K562 (cell line): ENCODE measurements at regions not wholly inside any gene's neighbourhood (a gene's known extent, or its start where the extent isn't known, plus 50 kb on each side); places are given as distances from the start of the nearest gene placed in this dataset.
A peak's percentile ranks its signal among the peaks of the same experiment; 100 is the strongest.

Experiments
- ATAC-seq: fragments of 200-7000 bp; cut with Tn5 transposase; 3 replicates; pipeline ENCODE4 v1.9.1; 2020; ENCODE audit warnings: moderate library complexity
- BruUV-seq: library from RNA; stranded (reverse); fragments of 400-500 nt; replicated peaks from 2 replicates; lab custom pipeline; 2021; lab: Mats Ljungman, UMichigan
- CTCF ChIA-PET: fragments of 300-600 bp; formaldehyde crosslinking; extraction: SDS; loops from one replicate; lab custom pipeline; 2021; ENCODE audit warnings: low intra/inter-chr PET ratio; lab: Yijun Ruan, JAX
- POLR2A ChIA-PET: fragments of 300-600, 350-650 bp; sonication (Branson Sonifier 250); formaldehyde crosslinking; extraction: SDS; loops from one replicate; lab custom pipeline; 2021; ENCODE audit warnings: antibody characterized with exemption, inconsistent platforms; lab: Yijun Ruan, JAX
- DNase-seq, 4 experiments: peaks; one replicate each; pipeline versions ENCODE4 v3.0.0 to v3.0.0-alpha.2; 2011 to 2018; ENCODE audit warnings: low spot score in 3 of 4, mixed read lengths in 3 of 4; ENCODE audit errors: extremely low read depth in 1 of 4
- FAIRE-seq: peaks from 2 replicates; lab custom pipeline; 2011; peaks lifted over from hg19 to GRCh38; lab: Jason Lieb, UNC
- H2AFZ ChIP-seq: 2 replicates; pipeline ENCODE4 v1.6.0; 2011; ENCODE audit warnings: low read depth, low read length, control low read depth, inconsistent platforms
- H3K27ac ChIP-seq: fragments of 200-600 bp; 3 replicates; pipeline ENCODE4 v1.8.0; 2011; ENCODE audit warnings: low read depth, mild to moderate bottlenecking, control low read depth, inconsistent platforms, low read length, moderate library complexity, mixed read lengths; ENCODE audit errors: extremely low read depth
- H3K27me3 ChIP-seq, 2 experiments: fragments of 300-600 bp in 1 of 2; 2 replicates in 1 of 2; 3 replicates in 1 of 2; pipeline versions ENCODE4 v1.6.0 to v1.8.0; 2011; ENCODE audit warnings: inconsistent platforms in 2 of 2, low read length in 2 of 2, mild to moderate bottlenecking in 1 of 2, mixed read lengths in 1 of 2, moderate library complexity in 1 of 2; ENCODE audit not compliant: control insufficient read depth in 2 of 2, insufficient read depth in 2 of 2
- H3K36me3 ChIP-seq: fragments of 300-600 bp; 3 replicates; pipeline ENCODE4 v1.8.0; 2011; ENCODE audit warnings: mild to moderate bottlenecking, low read length, inconsistent platforms; ENCODE audit not compliant: control insufficient read depth, insufficient read depth
- H3K4me1 ChIP-seq, 2 experiments: fragments of 200-600 bp in 1 of 2; replicated peaks in 1 of 2; 2 replicates in 1 of 2; 3 replicates in 1 of 2; pipeline versions ENCODE4 v1.5.1 to v1.8.0; 2011; ENCODE audit warnings: inconsistent platforms in 2 of 2, low read length in 2 of 2, mild to moderate bottlenecking in 1 of 2, mixed read lengths in 1 of 2, moderate library complexity in 1 of 2; ENCODE audit not compliant: control insufficient read depth in 2 of 2, insufficient read depth in 2 of 2
- H3K4me2 ChIP-seq: 2 replicates; pipeline ENCODE4 v1.6.1; 2011; ENCODE audit warnings: low read length, control low read depth, inconsistent platforms, mixed read lengths; ENCODE audit not compliant: insufficient read depth
- H3K4me3 ChIP-seq: fragments of 200-600 bp; sonication (generic), shearing (Covaris generic); 2 replicates; pipeline ENCODE4 v1.5.1; 2016; ENCODE audit warnings: control low read depth, inconsistent platforms
- H3K79me2 ChIP-seq: fragments of 200-600 bp; 3 replicates; pipeline ENCODE4 v1.8.0; 2011; ENCODE audit warnings: low read length, inconsistent platforms; ENCODE audit not compliant: control insufficient read depth, insufficient read depth
- H3K9ac ChIP-seq, 2 experiments: 2 replicates each; pipeline versions ENCODE4 v1.6.0 to v1.6.1; 2011; ENCODE audit warnings: low read depth in 2 of 2, low read length in 2 of 2, control low read depth in 1 of 2, inconsistent platforms in 1 of 2, mild to moderate bottlenecking in 1 of 2, mixed read lengths in 1 of 2; ENCODE audit not compliant: insufficient read depth in 1 of 2
- H3K9me1 ChIP-seq: one replicate; pipeline ENCODE4 v1.6.0; 2011; ENCODE audit warnings: inconsistent platforms, mild to moderate bottlenecking, low read length, moderate library complexity; ENCODE audit not compliant: control insufficient read depth, insufficient read depth
- H3K9me3 ChIP-seq: replicated peaks from 2 replicates; pipeline ENCODE4 v1.5.1; 2011; ENCODE audit warnings: low read depth, low read length, inconsistent platforms; ENCODE audit not compliant: control insufficient read depth, insufficient read depth
- H4K20me1 ChIP-seq: replicated peaks from 2 replicates; pipeline ENCODE4 v1.6.1; 2011; ENCODE audit warnings: low read length, inconsistent platforms, mixed read lengths; ENCODE audit not compliant: control insufficient read depth, insufficient read depth
- HDAC1 ChIP-seq, 2 experiments: fragments of 450-650 bp; IDR thresholded peaks; 2 replicates each; pipeline ENCODE4 v1.6.1; 2016 to 2017; ENCODE audit warnings: inconsistent platforms in 1 of 2, mild to moderate bottlenecking in 1 of 2, moderate library complexity in 1 of 2
- PCBP1 ChIP-seq: fragments of 200-400 bp; formaldehyde crosslinking; IDR thresholded peaks from 2 replicates; pipeline ENCODE4 v1.6.1; 2018; ENCODE audit warnings: mild to moderate bottlenecking, low read depth, low read length; ENCODE audit not compliant: poor library complexity, severe bottlenecking
- POLR2H ChIP-seq: IDR thresholded peaks from 2 replicates; pipeline ENCODE4 v1.6.1; 2016; ENCODE audit warnings: missing genetic modification characterization, low read depth, mild to moderate bottlenecking, control low read depth, missing compliant biosample characterization, moderate library complexity
- PRDM10 ChIP-seq: fragments of 450-650 bp; IDR thresholded peaks from 2 replicates; pipeline ENCODE4 v1.6.1; 2018; ENCODE audit not compliant: partially characterized antibody
- WGBS: fragments of 100-300 bp; shearing (Covaris generic); methylation state at CpG from one replicate; pipeline ENCODE4 v1.1.6; 2016; ENCODE audit warnings: low coverage, mixed read lengths; ENCODE audit not compliant: insufficient coverage; ENCODE audit errors: missing lambda C conversion rate; 5-methylcytosine and 5-hydroxymethylcytosine counted together
- in situ Hi-C: fragments of 300-500 bp; cut with MboI; formaldehyde crosslinking; loops from 4 replicates; pipeline ENCODE4 v1.15.0; 2018; ENCODE audit warnings: inconsistent platforms, mixed read lengths
- intact Hi-C: fragments of 100-400 bp; cut with micrococcal nuclease; formaldehyde crosslinking; loops from 2 replicates; pipeline ENCODE4 v1.14.2; 2022

DNA sequence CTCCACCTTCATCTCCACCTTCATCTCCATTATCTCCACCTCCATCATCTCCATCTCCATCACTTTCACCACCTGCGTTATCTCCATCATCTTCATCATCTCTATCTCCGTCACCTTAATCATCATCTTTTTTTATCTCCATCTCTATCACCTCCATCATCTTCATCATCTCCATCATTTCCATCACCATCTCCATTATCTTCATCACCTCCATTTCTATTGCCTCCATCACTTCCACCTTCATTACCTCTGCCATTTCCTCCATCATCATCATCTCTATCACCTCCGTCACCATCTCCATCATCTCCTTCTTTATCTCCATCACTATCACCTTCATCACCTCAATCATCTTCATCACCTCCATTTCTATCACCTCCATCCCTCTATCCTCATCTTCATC is 573.5 kb downstream of the TBC1D22A start (continued):
- TF ChIP-seq PRDM10 (no peak), HDAC1 (IDR thresholded peaks at IDR 0.05) (peak in 1 of 2 experiments; percentile 25; a peak in 1 of 4 replicates)
- TF ChIP-seq, all 486 proteins: peak for 4

- ChIA-PET POLR2A (interaction anchor here (0.7 kb wide), 1 partner anchor 21 kb away, joined by 3 read pairs; no protein-coding TSS in a partner anchor), CTCF (no interaction called here)
- WGBS = 0% methylated on average over 7 of the region's 10 CpGs
Measured at GRCh38 chr22:47335460-47335859, 573.0 kb downstream of the TBC1D22A start.

More at GRCh38 chr22:47335460-47335859, 573.0 kb downstream of the TBC1D22A start:
- Histone ChIP-seq H3K27me3 (peaks cover 0 to 13% of the 10 kb centered on the region in 2 experiments; a peak in 2 of 5 replicates), H3K27ac (no peak overlapping the region), H3K9me3 (no peaks in the 10 kb centered on the region), H2AFZ (no peak overlapping the region), H3K9ac (no peak overlapping the region), H3K36me3 (no peaks in the 10 kb centered on the region), H3K79me2 (no peaks in the 10 kb centered on the region), H4K20me1 (no peaks in the 10 kb centered on the region), H3K9me1 (no peaks in the 10 kb centered on the region), H3K4me1 (no peaks in the 10 kb centered on the region), H3K4me2 (no peak overlapping the region), H3K4me3 (no peak overlapping the region)
- no peak for ATAC-seq
- FAIRE-seq = no peak
- in situ Hi-C loops = no loop called here
- no peak for DNase-seq
- intact Hi-C loops = no loop called here
- no TSS peak for BruUV-seq
- no peak for TF ChIP-seq PCBP1
- TF ChIP-seq POLR2H = no peak
